ENCODE measurements at regions not wholly inside any gene's neighbourhood (a gene's known extent, or its start where the extent isn't known, plus 50 kb on each side); places are given as distances from the start of the nearest gene placed in this dataset.

DNA sequence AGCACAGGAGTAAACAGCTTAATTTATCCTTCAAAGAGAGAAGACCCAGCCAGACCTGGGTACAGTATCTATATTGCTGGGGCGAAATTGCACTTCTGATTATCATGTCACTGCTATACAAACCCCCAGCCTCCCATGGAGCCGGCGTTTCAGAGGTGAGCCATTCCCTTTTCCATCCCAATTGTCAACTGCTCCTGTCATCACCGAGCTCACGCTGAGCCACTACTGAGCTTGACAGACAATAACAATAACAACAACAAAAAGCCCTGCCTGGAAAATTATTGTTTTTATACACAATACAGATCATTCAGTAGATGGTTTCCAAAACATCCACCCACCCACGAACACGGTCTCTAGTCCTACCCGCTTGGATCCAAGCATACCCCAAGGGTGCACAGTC, 129.0 kb upstream of the JARID2 start:
- TF ChIP-seq CTCF (IDR thresholded peaks at IDR 0.05) = no peak
- ChIA-PET POLR2A (no interaction called here), CTCF (no interaction called here)
- ATAC-seq (ENCODE audit: low read depth) (no peak), DNase-seq (no peak)
- H3K4me1 Mint-ChIP-seq = peaks cover 2% of the 10 kb centered on the region
- no peaks in the 10 kb centered on the region for H3K27me3 Mint-ChIP-seq
- intact Hi-C loops (cut with micrococcal nuclease) = no loop called here
- no peak overlapping the region for H3K27ac Mint-ChIP-seq
- H3K4me3 Mint-ChIP-seq = no peak overlapping the region
- no peaks in the 10 kb centered on the region for H3K9me3 Mint-ChIP-seq
- H3K36me3 Mint-ChIP-seq (ENCODE audit: low read depth) = no peaks in the 10 kb centered on the region

GRCh38 chr6:15121443-15121842, 124.4 kb upstream of the JARID2 start:
- intact Hi-C loops (cut with micrococcal nuclease) = no loop called here
- DNase-seq = no peak
- no peaks in the 10 kb centered on the region for H3K27me3 Mint-ChIP-seq
- ATAC-seq (ENCODE audit: low read depth) = no peak
- no peak overlapping the region for H3K27ac Mint-ChIP-seq
- no peaks in the 10 kb centered on the region for H3K9me3 Mint-ChIP-seq
- ChIA-PET CTCF (no interaction called here), POLR2A (no interaction called here)
- H3K4me3 Mint-ChIP-seq = no peak overlapping the region
- H3K36me3 Mint-ChIP-seq (ENCODE audit: low read depth) = no peaks in the 10 kb centered on the region
- TF ChIP-seq CTCF (IDR thresholded peaks at IDR 0.05) = no peak
- H3K4me1 Mint-ChIP-seq = peaks cover 2% of the 10 kb centered on the region

GRCh38 chr6:15121977-15122550, 123.8 kb upstream of the JARID2 start:
- Mint-ChIP-seq H3K4me1 (peaks cover 2% of the 10 kb centered on the region), H3K27me3 (no peaks in the 10 kb centered on the region), H3K4me3 (no peak overlapping the region), H3K36me3 (ENCODE audit: low read depth) (no peaks in the 10 kb centered on the region), H3K27ac (no peak overlapping the region), H3K9me3 (no peaks in the 10 kb centered on the region)
- intact Hi-C loops (cut with micrococcal nuclease) = no loop called here
- no peak for ATAC-seq (ENCODE audit: low read depth)
- CTCF ChIA-PET = no interaction called here
- DNase-seq = no peak
- POLR2A ChIA-PET = no interaction called here
- TF ChIP-seq CTCF (IDR thresholded peaks at IDR 0.05) = no peak

DNA sequence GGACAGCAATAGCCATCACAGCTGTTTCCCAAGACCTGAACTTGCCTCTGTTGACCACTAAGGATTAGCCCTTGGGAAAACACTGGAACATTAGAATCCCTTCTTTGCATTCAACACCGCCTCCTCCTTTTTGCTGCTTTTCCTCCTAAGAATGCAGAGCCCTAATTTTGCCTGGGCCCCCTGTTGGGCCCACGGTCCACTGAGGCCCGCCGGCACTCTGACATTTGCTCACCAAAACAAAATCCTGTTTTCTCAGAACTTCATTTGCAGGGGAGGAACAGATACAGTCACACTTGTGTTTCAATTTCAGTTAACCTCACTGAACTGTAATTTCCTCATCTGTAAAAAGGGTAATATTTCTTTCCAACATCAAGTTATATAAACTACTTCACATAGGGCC, 116.0 kb upstream of the JARID2 start:
- no peak overlapping the region for H3K27ac Mint-ChIP-seq
- TF ChIP-seq CTCF (IDR thresholded peaks at IDR 0.05) = no peak
- no peak for ATAC-seq (ENCODE audit: low read depth)
- H3K9me3 Mint-ChIP-seq = no peaks in the 10 kb centered on the region
- H3K36me3 Mint-ChIP-seq (ENCODE audit: low read depth) = no peaks in the 10 kb centered on the region
- no peak overlapping the region for H3K4me3 Mint-ChIP-seq
- peaks cover 11% of the 10 kb centered on the region for H3K4me1 Mint-ChIP-seq
- intact Hi-C loops (cut with micrococcal nuclease) = no loop called here
- ChIA-PET CTCF (no interaction called here), POLR2A (no interaction called here)
- DNase-seq = no peak
- no peaks in the 10 kb centered on the region for H3K27me3 Mint-ChIP-seq

DNA sequence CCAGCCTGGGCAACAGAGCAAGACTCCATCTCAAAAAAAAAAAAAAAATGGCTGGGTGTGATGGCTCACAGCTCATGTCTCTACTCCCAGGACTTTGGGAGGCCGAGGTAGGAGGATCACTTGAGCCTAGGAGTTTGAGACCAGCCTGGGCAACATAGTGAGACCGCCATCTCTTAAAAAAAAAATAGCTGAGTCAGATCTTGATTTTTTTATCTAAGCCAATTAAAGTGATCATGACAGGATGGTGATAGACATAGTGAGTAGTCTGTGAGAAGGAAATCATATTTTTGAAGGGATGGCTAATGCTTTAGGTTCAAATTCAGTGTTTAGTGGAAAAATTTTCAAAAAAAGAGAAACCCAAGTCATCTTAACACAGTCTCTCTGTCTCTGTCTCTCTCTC, 114.6 kb upstream of the JARID2 start:
- H3K9me3 Mint-ChIP-seq = no peaks in the 10 kb centered on the region
- no peaks in the 10 kb centered on the region for H3K36me3 Mint-ChIP-seq (ENCODE audit: low read depth)
- TF ChIP-seq CTCF (IDR thresholded peaks at IDR 0.05) = no peak
- intact Hi-C loops (cut with micrococcal nuclease) = no loop called here
- ChIA-PET POLR2A (no interaction called here), CTCF (no interaction called here)
- peaks cover 11% of the 10 kb centered on the region for H3K4me1 Mint-ChIP-seq
- no peak overlapping the region for H3K4me3 Mint-ChIP-seq
- ATAC-seq (ENCODE audit: low read depth) = no peak
- no peak overlapping the region for H3K27ac Mint-ChIP-seq
- no peak for DNase-seq
- no peaks in the 10 kb centered on the region for H3K27me3 Mint-ChIP-seq

All from activated B cell treated with CpG ODN at 0.5 μM for 24 hours (primary cell).